GM23338 (cell line): ENCODE measurements at regions not wholly inside any gene's neighbourhood (a gene's known extent, or its start where the extent isn't known, plus 50 kb on each side); places are given as distances from the start of the nearest gene placed in this dataset.

Experiments used
- ATAC-seq: fragments of 200-7000 bp; cut with Tn5 transposase; 3 replicates; pipeline ENCODE4 v1.9.1; 2020
- DNase-seq: peaks from one replicate; pipeline ENCODE4 v3.0.0-alpha.2; 2015; ENCODE audit warnings: low spot score
- H2AFZ ChIP-seq: fragments of 200-600 bp; sonication (generic); 2 replicates; pipeline ENCODE4 v1.8.0; 2016; ENCODE audit warnings: antibody characterized with exemption, mild to moderate bottlenecking, moderate library complexity
- H3F3A ChIP-seq: fragments of 200-600 bp; sonication (generic); replicated peaks from 2 replicates; pipeline ENCODE4 v1.8.0; 2017; ENCODE audit warnings: antibody characterized with exemption, mixed run types, low read depth
- H3K27ac ChIP-seq: fragments of 200-600 bp; sonication (generic); 2 replicates; pipeline ENCODE4 v1.6.1; 2016; ENCODE audit warnings: low read depth
- H3K27me3 ChIP-seq: fragments of 200-600 bp; sonication (generic); 2 replicates; pipeline ENCODE4 v1.8.0; 2016; ENCODE audit warnings: mild to moderate bottlenecking, mixed run types, moderate library complexity; ENCODE audit not compliant: insufficient read depth
- H3K36me3 ChIP-seq: fragments of 200-600 bp; sonication (generic); 2 replicates; pipeline ENCODE4 v1.8.0; 2016; ENCODE audit warnings: mild to moderate bottlenecking; ENCODE audit not compliant: insufficient read depth
- H3K4me1 ChIP-seq: fragments of 200-600 bp; sonication (generic); 2 replicates; pipeline ENCODE4 v1.8.0; 2016; ENCODE audit warnings: mild to moderate bottlenecking, moderate library complexity; ENCODE audit not compliant: insufficient read depth
- H3K4me2 ChIP-seq: fragments of 200-600 bp; sonication (generic); 2 replicates; pipeline ENCODE4 v1.7.1; 2017; ENCODE audit warnings: mixed run types
- H3K4me3 ChIP-seq: fragments of 200-600 bp; sonication (generic); 2 replicates; pipeline ENCODE4 v1.6.1; 2016; ENCODE audit warnings: mixed run types
- H3K79me2 ChIP-seq: fragments of 200-600 bp; sonication (generic); replicated peaks from 2 replicates; pipeline ENCODE4 v1.8.0; 2017; ENCODE audit warnings: mild to moderate bottlenecking; ENCODE audit not compliant: insufficient read depth
- H3K9me2 ChIP-seq: fragments of 200-600 bp; sonication (generic); 2 replicates; pipeline ENCODE4 v1.8.0; 2017; ENCODE audit not compliant: insufficient read depth
- H4K20me1 ChIP-seq: fragments of 200-600 bp; sonication (generic); replicated peaks from 2 replicates; pipeline ENCODE4 v1.8.0; 2017; ENCODE audit warnings: mild to moderate bottlenecking; ENCODE audit not compliant: insufficient read depth
- H3K27ac Mint-ChIP-seq: 2 replicates; pipeline ENCODE4 v1.8.0; 2020; ENCODE audit warnings: inconsistent platforms, mild to moderate bottlenecking, moderate library complexity, mixed read lengths
- H3K27me3 Mint-ChIP-seq: 3 replicates; pipeline ENCODE4 v1.8.0; 2022; ENCODE audit warnings: low read depth, mild to moderate bottlenecking, moderate library complexity, mixed read lengths, inconsistent platforms; ENCODE audit not compliant: insufficient read depth, poor library complexity
- H3K36me3 Mint-ChIP-seq: 3 replicates; pipeline ENCODE4 v1.8.0; 2021; ENCODE audit warnings: low read depth, mild to moderate bottlenecking, inconsistent platforms, moderate library complexity, mixed read lengths
- H3K4me1 Mint-ChIP-seq: 3 replicates; pipeline ENCODE4 v1.8.0; 2020; ENCODE audit warnings: mild to moderate bottlenecking, inconsistent platforms, mixed read lengths
- H3K4me3 Mint-ChIP-seq: 3 replicates; pipeline ENCODE4 v1.8.0; 2021; ENCODE audit warnings: moderate library complexity, mild to moderate bottlenecking, inconsistent platforms, mixed read lengths
- H3K9me3 Mint-ChIP-seq: 3 replicates; pipeline ENCODE4 v1.8.0; 2020; ENCODE audit warnings: moderate library complexity, mild to moderate bottlenecking, inconsistent platforms, mixed read lengths
- CREB1 ChIP-seq: fragments of 250-450 bp; sonication (Bioruptor Pico); IDR thresholded peaks from 2 replicates; pipeline ENCODE4 v1.5.0; 2020; ENCODE audit warnings: low read depth, mild to moderate bottlenecking, moderate library complexity
- EZH2 ChIP-seq: fragments of 200-600 bp; sonication (generic); IDR thresholded peaks from one replicate; pipeline ENCODE4 v1.8.0; 2017; ENCODE audit warnings: antibody characterized with exemption, mild to moderate bottlenecking, low read depth; ENCODE audit not compliant: unreplicated experiment
- EZH2phosphoT487 ChIP-seq: fragments of 200-600 bp; sonication (generic); IDR thresholded peaks from one replicate; pipeline ENCODE4 v1.8.1; 2018; ENCODE audit warnings: antibody characterized with exemption; ENCODE audit not compliant: unreplicated experiment
- JUNB ChIP-seq: IDR thresholded peaks from one replicate; pipeline ENCODE4 v1.6.1; 2016; ENCODE audit warnings: antibody characterized with exemption; ENCODE audit not compliant: unreplicated experiment
- NANOG ChIP-seq: IDR thresholded peaks from 2 replicates; pipeline ENCODE4 v1.6.1; 2016; ENCODE audit warnings: antibody characterized with exemption, borderline replicate concordance
- POLR2AphosphoS5 ChIP-seq: IDR thresholded peaks from 2 replicates; pipeline ENCODE4 v1.6.1; 2016; ENCODE audit warnings: antibody characterized with exemption, low read depth
- STAT1 ChIP-seq: IDR thresholded peaks from one replicate; pipeline ENCODE4 v1.6.1; 2016; ENCODE audit warnings: antibody characterized with exemption; ENCODE audit not compliant: unreplicated experiment
- ZNF114 ChIP-seq: fragments of 250-450 bp; sonication (Bioruptor Pico); IDR thresholded peaks from 2 replicates; pipeline ENCODE4 v1.5.0; 2020; ENCODE audit warnings: mild to moderate bottlenecking, moderate library complexity
- ZNF331 ChIP-seq: fragments of 250-450 bp; sonication (Bioruptor Pico); IDR thresholded peaks from 2 replicates; pipeline ENCODE4 v1.5.0; 2020; ENCODE audit warnings: low read depth, mild to moderate bottlenecking, moderate library complexity
- TF ChIP-seq, protein P1 (sequence below): IDR thresholded peaks from one replicate; pipeline ENCODE4 v1.6.1; 2018; ENCODE audit warnings: antibody characterized with exemption; ENCODE audit not compliant: unreplicated experiment
- TF ChIP-seq, protein P2 (sequence below): fragments of 250-450 bp; sonication (Bioruptor Pico); IDR thresholded peaks from 2 replicates; pipeline ENCODE4 v1.5.0; 2020; ENCODE audit warnings: mild to moderate bottlenecking, moderate library complexity
- TF ChIP-seq, protein P3 (sequence below), 2 experiments: fragments of 200-600 bp in 1 of 2; sonication (generic) in 1 of 2; conservative IDR thresholded peaks; 2 replicates each; pipeline versions ENCODE4 v1.5.1 to v1.6.1; 2016 to 2017; ENCODE audit warnings: antibody characterized with exemption in 2 of 2, low read depth in 2 of 2, mild to moderate bottlenecking in 2 of 2, moderate library complexity in 1 of 2
- TF ChIP-seq, protein P4 (sequence below): IDR thresholded peaks from 2 replicates; pipeline ENCODE4 v1.6.1; 2016; ENCODE audit warnings: antibody characterized with exemption

DNA sequence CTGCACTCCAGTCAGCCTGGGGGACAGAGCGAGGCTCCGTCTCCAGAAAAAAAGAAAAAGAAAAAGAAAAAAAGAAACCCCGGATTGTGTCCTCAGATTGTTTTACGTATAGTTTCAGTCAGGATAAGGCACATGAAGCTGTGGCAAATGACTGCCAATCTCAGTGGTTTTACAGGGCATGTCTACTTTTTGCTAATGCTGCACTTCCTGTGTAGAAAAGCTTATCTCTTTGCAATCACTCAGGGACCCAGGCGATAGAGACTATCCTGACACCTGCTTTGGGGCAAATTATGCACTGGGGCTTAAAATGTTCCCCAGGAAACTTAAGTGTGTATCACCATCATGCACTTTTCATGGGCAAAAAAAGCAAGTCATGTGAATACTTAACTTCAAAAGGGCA is 103.7 kb upstream of the MEIS1 start:
- Histone ChIP-seq H4K20me1 (no peaks in the 10 kb centered on the region), H3K4me3 (no peak overlapping the region), H3F3A (no peaks in the 10 kb centered on the region), H3K4me2 (no peak overlapping the region), H3K9me2 (no peaks in the 10 kb centered on the region), H3K4me1 (no peaks in the 10 kb centered on the region; the same call in 1 of the 2 replicates), H3K36me3 (no peaks in the 10 kb centered on the region), H3K79me2 (no peaks in the 10 kb centered on the region), H2AFZ (no peak overlapping the region), H3K27ac (no peak overlapping the region), H3K27me3 (no peaks in the 10 kb centered on the region)
- ATAC-seq = no peak
- Mint-ChIP-seq H3K4me3 (no peak overlapping the region), H3K4me1 (peaks cover 23% of the 10 kb centered on the region), H3K9me3 (no peaks in the 10 kb centered on the region), H3K36me3 (no peaks in the 10 kb centered on the region), H3K27ac (no peak overlapping the region), H3K27me3 (peaks cover 8% of the 10 kb centered on the region)
- no peak for DNase-seq
- TF ChIP-seq EZH2phosphoT487 (no peak), STAT1 (no peak), EZH2 (no peak), CREB1 (no peak), POLR2AphosphoS5 (no peak), NANOG (no peak), JUNB (no peak), ZNF114 (CRISPR knock-in tag) (no peak), ZNF331 (CRISPR knock-in tag) (no peak)
- TF ChIP-seq, protein P1, sequence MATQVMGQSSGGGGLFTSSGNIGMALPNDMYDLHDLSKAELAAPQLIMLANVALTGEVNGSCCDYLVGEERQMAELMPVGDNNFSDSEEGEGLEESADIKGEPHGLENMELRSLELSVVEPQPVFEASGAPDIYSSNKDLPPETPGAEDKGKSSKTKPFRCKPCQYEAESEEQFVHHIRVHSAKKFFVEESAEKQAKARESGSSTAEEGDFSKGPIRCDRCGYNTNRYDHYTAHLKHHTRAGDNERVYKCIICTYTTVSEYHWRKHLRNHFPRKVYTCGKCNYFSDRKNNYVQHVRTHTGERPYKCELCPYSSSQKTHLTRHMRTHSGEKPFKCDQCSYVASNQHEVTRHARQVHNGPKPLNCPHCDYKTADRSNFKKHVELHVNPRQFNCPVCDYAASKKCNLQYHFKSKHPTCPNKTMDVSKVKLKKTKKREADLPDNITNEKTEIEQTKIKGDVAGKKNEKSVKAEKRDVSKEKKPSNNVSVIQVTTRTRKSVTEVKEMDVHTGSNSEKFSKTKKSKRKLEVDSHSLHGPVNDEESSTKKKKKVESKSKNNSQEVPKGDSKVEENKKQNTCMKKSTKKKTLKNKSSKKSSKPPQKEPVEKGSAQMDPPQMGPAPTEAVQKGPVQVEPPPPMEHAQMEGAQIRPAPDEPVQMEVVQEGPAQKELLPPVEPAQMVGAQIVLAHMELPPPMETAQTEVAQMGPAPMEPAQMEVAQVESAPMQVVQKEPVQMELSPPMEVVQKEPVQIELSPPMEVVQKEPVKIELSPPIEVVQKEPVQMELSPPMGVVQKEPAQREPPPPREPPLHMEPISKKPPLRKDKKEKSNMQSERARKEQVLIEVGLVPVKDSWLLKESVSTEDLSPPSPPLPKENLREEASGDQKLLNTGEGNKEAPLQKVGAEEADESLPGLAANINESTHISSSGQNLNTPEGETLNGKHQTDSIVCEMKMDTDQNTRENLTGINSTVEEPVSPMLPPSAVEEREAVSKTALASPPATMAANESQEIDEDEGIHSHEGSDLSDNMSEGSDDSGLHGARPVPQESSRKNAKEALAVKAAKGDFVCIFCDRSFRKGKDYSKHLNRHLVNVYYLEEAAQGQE = no peak
- TF ChIP-seq, protein P2, sequence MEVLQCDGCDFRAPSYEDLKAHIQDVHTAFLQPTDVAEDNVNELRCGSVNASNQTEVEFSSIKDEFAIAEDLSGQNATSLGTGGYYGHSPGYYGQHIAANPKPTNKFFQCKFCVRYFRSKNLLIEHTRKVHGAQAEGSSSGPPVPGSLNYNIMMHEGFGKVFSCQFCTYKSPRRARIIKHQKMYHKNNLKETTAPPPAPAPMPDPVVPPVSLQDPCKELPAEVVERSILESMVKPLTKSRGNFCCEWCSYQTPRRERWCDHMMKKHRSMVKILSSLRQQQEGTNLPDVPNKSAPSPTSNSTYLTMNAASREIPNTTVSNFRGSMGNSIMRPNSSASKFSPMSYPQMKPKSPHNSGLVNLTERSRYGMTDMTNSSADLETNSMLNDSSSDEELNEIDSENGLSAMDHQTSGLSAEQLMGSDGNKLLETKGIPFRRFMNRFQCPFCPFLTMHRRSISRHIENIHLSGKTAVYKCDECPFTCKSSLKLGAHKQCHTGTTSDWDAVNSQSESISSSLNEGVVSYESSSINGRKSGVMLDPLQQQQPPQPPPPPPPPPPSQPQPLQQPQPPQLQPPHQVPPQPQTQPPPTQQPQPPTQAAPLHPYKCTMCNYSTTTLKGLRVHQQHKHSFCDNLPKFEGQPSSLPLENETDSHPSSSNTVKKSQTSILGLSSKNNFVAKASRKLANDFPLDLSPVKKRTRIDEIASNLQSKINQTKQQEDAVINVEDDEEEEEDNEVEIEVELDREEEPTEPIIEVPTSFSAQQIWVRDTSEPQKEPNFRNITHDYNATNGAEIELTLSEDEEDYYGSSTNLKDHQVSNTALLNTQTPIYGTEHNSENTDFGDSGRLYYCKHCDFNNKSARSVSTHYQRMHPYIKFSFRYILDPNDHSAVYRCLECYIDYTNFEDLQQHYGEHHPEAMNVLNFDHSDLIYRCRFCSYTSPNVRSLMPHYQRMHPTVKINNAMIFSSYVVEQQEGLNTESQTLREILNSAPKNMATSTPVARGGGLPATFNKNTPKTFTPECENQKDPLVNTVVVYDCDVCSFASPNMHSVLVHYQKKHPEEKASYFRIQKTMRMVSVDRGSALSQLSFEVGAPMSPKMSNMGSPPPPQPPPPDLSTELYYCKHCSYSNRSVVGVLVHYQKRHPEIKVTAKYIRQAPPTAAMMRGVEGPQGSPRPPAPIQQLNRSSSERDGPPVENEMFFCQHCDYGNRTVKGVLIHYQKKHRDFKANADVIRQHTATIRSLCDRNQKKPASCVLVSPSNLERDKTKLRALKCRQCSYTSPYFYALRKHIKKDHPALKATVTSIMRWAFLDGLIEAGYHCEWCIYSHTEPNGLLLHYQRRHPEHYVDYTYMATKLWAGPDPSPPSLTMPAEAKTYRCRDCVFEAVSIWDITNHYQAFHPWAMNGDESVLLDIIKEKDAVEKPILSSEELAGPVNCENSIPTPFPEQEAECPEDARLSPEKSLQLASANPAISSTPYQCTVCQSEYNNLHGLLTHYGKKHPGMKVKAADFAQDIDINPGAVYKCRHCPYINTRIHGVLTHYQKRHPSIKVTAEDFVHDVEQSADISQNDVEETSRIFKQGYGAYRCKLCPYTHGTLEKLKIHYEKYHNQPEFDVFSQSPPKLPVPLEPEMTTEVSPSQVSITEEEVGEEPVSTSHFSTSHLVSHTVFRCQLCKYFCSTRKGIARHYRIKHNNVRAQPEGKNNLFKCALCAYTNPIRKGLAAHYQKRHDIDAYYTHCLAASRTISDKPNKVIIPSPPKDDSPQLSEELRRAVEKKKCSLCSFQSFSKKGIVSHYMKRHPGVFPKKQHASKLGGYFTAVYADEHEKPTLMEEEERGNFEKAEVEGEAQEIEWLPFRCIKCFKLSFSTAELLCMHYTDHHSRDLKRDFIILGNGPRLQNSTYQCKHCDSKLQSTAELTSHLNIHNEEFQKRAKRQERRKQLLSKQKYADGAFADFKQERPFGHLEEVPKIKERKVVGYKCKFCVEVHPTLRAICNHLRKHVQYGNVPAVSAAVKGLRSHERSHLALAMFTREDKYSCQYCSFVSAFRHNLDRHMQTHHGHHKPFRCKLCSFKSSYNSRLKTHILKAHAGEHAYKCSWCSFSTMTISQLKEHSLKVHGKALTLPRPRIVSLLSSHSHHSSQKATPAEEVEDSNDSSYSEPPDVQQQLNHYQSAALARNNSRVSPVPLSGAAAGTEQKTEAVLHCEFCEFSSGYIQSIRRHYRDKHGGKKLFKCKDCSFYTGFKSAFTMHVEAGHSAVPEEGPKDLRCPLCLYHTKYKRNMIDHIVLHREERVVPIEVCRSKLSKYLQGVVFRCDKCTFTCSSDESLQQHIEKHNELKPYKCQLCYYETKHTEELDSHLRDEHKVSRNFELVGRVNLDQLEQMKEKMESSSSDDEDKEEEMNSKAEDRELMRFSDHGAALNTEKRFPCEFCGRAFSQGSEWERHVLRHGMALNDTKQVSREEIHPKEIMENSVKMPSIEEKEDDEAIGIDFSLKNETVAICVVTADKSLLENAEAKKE (CRISPR knock-in tag) = no peak
- TF ChIP-seq, protein P3, sequence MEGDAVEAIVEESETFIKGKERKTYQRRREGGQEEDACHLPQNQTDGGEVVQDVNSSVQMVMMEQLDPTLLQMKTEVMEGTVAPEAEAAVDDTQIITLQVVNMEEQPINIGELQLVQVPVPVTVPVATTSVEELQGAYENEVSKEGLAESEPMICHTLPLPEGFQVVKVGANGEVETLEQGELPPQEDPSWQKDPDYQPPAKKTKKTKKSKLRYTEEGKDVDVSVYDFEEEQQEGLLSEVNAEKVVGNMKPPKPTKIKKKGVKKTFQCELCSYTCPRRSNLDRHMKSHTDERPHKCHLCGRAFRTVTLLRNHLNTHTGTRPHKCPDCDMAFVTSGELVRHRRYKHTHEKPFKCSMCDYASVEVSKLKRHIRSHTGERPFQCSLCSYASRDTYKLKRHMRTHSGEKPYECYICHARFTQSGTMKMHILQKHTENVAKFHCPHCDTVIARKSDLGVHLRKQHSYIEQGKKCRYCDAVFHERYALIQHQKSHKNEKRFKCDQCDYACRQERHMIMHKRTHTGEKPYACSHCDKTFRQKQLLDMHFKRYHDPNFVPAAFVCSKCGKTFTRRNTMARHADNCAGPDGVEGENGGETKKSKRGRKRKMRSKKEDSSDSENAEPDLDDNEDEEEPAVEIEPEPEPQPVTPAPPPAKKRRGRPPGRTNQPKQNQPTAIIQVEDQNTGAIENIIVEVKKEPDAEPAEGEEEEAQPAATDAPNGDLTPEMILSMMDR (conservative IDR thresholded peaks at IDR 0.05; ENCODE audit: low read depth in 2 of 2) = no peak
- TF ChIP-seq, protein P4, sequence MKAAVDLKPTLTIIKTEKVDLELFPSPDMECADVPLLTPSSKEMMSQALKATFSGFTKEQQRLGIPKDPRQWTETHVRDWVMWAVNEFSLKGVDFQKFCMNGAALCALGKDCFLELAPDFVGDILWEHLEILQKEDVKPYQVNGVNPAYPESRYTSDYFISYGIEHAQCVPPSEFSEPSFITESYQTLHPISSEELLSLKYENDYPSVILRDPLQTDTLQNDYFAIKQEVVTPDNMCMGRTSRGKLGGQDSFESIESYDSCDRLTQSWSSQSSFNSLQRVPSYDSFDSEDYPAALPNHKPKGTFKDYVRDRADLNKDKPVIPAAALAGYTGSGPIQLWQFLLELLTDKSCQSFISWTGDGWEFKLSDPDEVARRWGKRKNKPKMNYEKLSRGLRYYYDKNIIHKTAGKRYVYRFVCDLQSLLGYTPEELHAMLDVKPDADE = no peak
